ENCODE measurements at regions not wholly inside any gene's neighbourhood (a gene's known extent, or its start where the extent isn't known, plus 50 kb on each side); places are given as distances from the start of the nearest gene placed in this dataset.

- peak in 1 of 2 experiments; percentile 20 for DNase-seq
These were observed 120.6 kb downstream of the IRF8 start for GRCh38 chr16:86019446-86020047.

- no peak for DNase-seq
These were observed 122.0 kb downstream of the IRF8 start for GRCh38 chr16:86020971-86021370.

GRCh38 chr16:86022381-86022960 lies 123.5 kb downstream of the IRF8 start:
- no peak for DNase-seq

GRCh38 chr16:86024210-86024609 lies 125.2 kb downstream of the IRF8 start:
- no peak for DNase-seq

- DNase-seq = no peak
These were observed 126.7 kb downstream of the IRF8 start for GRCh38 chr16:86025706-86026105.

GRCh38 chr16:86026171-86026910 lies 127.4 kb downstream of the IRF8 start:
- DNase-seq = no peak

- no peak for DNase-seq
These were observed 128.0 kb downstream of the IRF8 start for GRCh38 chr16:86026916-86027315.

- DNase-seq = no peak
These were observed 128.6 kb downstream of the IRF8 start for GRCh38 chr16:86027373-86028126.

- peak in 1 of 2 experiments; percentile 44 for DNase-seq
These were observed 130.3 kb downstream of the IRF8 start for GRCh38 chr16:86029131-86029741.

GRCh38 chr16:86030116-86030515 lies 131.2 kb downstream of the IRF8 start:
- no peak for DNase-seq

- DNase-seq = no peak
These were observed 132.2 kb downstream of the IRF8 start for GRCh38 chr16:86031141-86031678.

- peak in 1 of 2 experiments; percentile 28 for DNase-seq
These were observed 134.1 kb downstream of the IRF8 start for GRCh38 chr16:86033016-86033474.

GRCh38 chr16:86033971-86034370 lies 135.0 kb downstream of the IRF8 start:
- DNase-seq = no peak

GRCh38 chr16:86034421-86034919 lies 135.5 kb downstream of the IRF8 start:
- no peak for DNase-seq

GRCh38 chr16:86035906-86036305 lies 136.9 kb downstream of the IRF8 start:
- no peak for DNase-seq

- peak in 1 of 2 experiments; percentile 35 for DNase-seq
These were observed 139.3 kb downstream of the IRF8 start for GRCh38 chr16:86037999-86038925.

- DNase-seq = no peak
These were observed 140.0 kb downstream of the IRF8 start for GRCh38 chr16:86038926-86039310.

GRCh38 chr16:86039606-86040005 lies 140.6 kb downstream of the IRF8 start:
- DNase-seq = peak in 1 of 2 experiments; percentile 58

GRCh38 chr16:86040496-86040895 lies 141.5 kb downstream of the IRF8 start:
- DNase-seq = no peak

GRCh38 chr16:86041215-86041614 lies 142.3 kb downstream of the IRF8 start:
- DNase-seq = no peak

- no peak for DNase-seq
These were observed 142.8 kb downstream of the IRF8 start for GRCh38 chr16:86041807-86042206.

Data from NCI-H526 (cell line).